OCI-LY7 (cell line): ENCODE measurements at regions not wholly inside any gene's neighbourhood (a gene's known extent, or its start where the extent isn't known, plus 50 kb on each side); places are given as distances from the start of the nearest gene placed in this dataset.

Experiments used
- CTCF ChIP-seq: fragments of 200-600 bp; sonication (generic); conservative IDR thresholded peaks from 2 replicates; pipeline ENCODE4 v1.5.1; 2014; ENCODE audit warnings: mild to moderate bottlenecking, antibody characterized with exemption, low read length, moderate library complexity, mixed read lengths
- EZH2phosphoT487 ChIP-seq: fragments of 200-600 bp; sonication (generic); IDR thresholded peaks from 2 replicates; pipeline ENCODE4 v1.6.1; 2018; ENCODE audit warnings: low read depth, borderline replicate concordance, mild to moderate bottlenecking, mixed run types, antibody characterized with exemption, low read length, moderate library complexity, mixed read lengths

- TF ChIP-seq CTCF (no peak), EZH2phosphoT487 (no peak)
Observed at GRCh38 chr1:98490099-98490498, 171.4 kb upstream of the SNX7 start.
